Astrocyte (in vitro differentiated cells and primary cell): ENCODE measurements at regions not wholly inside any gene's neighbourhood (a gene's known extent, or its start where the extent isn't known, plus 50 kb on each side); places are given as distances from the start of the nearest gene placed in this dataset.

ENCODE experiments used
- DNase-seq: peaks from one replicate; pipeline ENCODE4 v3.0.0-alpha.2; 2010; ENCODE audit warnings: low read depth
- FAIRE-seq: peaks from 2 replicates; lab custom pipeline; 2011; peaks lifted over from hg19 to GRCh38; lab: Jason Lieb, UNC
- H2AFZ ChIP-seq: 2 replicates; pipeline ENCODE4 v1.6.0; 2012; ENCODE audit warnings: low read depth, low read length, inconsistent platforms
- H3K27ac ChIP-seq: 2 replicates; pipeline ENCODE4 v1.5.1; 2011; ENCODE audit warnings: low read depth, low read length, inconsistent platforms
- H3K27me3 ChIP-seq: 2 replicates; pipeline ENCODE4 v1.6.0; 2011; ENCODE audit warnings: low read length, inconsistent platforms; ENCODE audit not compliant: insufficient read depth
- H3K36me3 ChIP-seq: 2 replicates; pipeline ENCODE4 v1.5.1; 2011; ENCODE audit warnings: low read length, inconsistent platforms; ENCODE audit not compliant: insufficient read depth
- H3K4me1 ChIP-seq: 2 replicates; pipeline ENCODE4 v1.5.1; 2011; ENCODE audit warnings: low read length, inconsistent platforms; ENCODE audit not compliant: insufficient read depth
- H3K4me2 ChIP-seq: 2 replicates; pipeline ENCODE4 v1.6.0; 2012; ENCODE audit warnings: low read length, inconsistent platforms
- H3K4me3 ChIP-seq: 2 replicates; pipeline ENCODE4 v1.5.1; 2011; ENCODE audit warnings: low read depth, mild to moderate bottlenecking, low read length, inconsistent platforms; ENCODE audit not compliant: insufficient read depth
- H3K79me2 ChIP-seq: 2 replicates; pipeline ENCODE4 v1.6.0; 2012; ENCODE audit warnings: mild to moderate bottlenecking, low read length, inconsistent platforms; ENCODE audit not compliant: insufficient read depth
- H3K9ac ChIP-seq: 2 replicates; pipeline ENCODE4 v1.6.0; 2012; ENCODE audit warnings: mild to moderate bottlenecking, low read length, inconsistent platforms
- H3K9me3 ChIP-seq: 2 replicates; pipeline ENCODE4 v1.5.1; 2012; ENCODE audit warnings: low read depth, mild to moderate bottlenecking, low read length, inconsistent platforms; ENCODE audit not compliant: insufficient read depth
- H4K20me1 ChIP-seq: 2 replicates; pipeline ENCODE4 v1.6.0; 2012; ENCODE audit warnings: low read length, inconsistent platforms; ENCODE audit not compliant: insufficient read depth
- H3K27ac Mint-ChIP-seq: one replicate; pipeline ENCODE4 v1.8.0; 2021; ENCODE audit warnings: mild to moderate bottlenecking, mixed read lengths; ENCODE audit not compliant: unreplicated experiment
- H3K27me3 Mint-ChIP-seq: one replicate; pipeline ENCODE4 v1.8.0; 2021; ENCODE audit warnings: low read depth, mixed read lengths; ENCODE audit not compliant: unreplicated experiment
- H3K36me3 Mint-ChIP-seq: one replicate; pipeline ENCODE4 v1.8.0; 2021; ENCODE audit warnings: low read depth, mixed read lengths; ENCODE audit not compliant: unreplicated experiment
- H3K4me1 Mint-ChIP-seq: one replicate; pipeline ENCODE4 v1.8.0; 2021; ENCODE audit warnings: low read depth, mixed read lengths; ENCODE audit not compliant: unreplicated experiment
- H3K4me3 Mint-ChIP-seq: one replicate; pipeline ENCODE4 v1.8.0; 2021; ENCODE audit warnings: mild to moderate bottlenecking, moderate library complexity, mixed read lengths; ENCODE audit not compliant: unreplicated experiment
- H3K9me3 Mint-ChIP-seq: one replicate; pipeline ENCODE4 v1.8.0; 2021; ENCODE audit warnings: mild to moderate bottlenecking, mixed read lengths; ENCODE audit not compliant: unreplicated experiment
- EZH2 ChIP-seq: IDR thresholded peaks from 2 replicates; pipeline ENCODE4 v1.6.1; 2012; ENCODE audit warnings: mild to moderate bottlenecking, low read length, inconsistent platforms; ENCODE audit not compliant: insufficient read depth
- TF ChIP-seq, protein P1 (sequence below): IDR thresholded peaks from 2 replicates; pipeline ENCODE4 v1.5.1; 2011; ENCODE audit warnings: low read depth, mild to moderate bottlenecking, inconsistent platforms, low read length, moderate library complexity; ENCODE audit not compliant: insufficient read depth

DNA sequence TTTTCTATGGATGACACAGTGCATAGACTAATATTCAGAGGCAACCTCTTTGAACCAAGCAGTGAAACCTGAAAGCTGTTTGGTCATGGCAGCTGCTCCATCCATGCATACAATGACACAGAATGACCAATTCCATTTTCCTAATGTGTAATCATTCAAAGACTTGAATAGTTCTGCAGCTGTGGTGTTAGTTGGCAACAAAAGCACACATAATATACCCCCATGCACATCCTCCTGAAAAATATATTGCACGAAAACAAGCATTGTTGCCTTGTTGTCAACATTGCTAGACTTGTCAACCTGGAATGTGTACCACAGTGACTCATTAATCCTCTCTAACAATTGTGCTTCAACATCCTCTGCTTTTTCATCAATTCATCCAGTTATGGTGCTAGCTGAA is 71.0 kb upstream of the SEMA6A start:
- H3K4me1 ChIP-seq = no peaks in the 10 kb centered on the region
- H3K27ac ChIP-seq = no peak overlapping the region
- TF ChIP-seq, protein P1, sequence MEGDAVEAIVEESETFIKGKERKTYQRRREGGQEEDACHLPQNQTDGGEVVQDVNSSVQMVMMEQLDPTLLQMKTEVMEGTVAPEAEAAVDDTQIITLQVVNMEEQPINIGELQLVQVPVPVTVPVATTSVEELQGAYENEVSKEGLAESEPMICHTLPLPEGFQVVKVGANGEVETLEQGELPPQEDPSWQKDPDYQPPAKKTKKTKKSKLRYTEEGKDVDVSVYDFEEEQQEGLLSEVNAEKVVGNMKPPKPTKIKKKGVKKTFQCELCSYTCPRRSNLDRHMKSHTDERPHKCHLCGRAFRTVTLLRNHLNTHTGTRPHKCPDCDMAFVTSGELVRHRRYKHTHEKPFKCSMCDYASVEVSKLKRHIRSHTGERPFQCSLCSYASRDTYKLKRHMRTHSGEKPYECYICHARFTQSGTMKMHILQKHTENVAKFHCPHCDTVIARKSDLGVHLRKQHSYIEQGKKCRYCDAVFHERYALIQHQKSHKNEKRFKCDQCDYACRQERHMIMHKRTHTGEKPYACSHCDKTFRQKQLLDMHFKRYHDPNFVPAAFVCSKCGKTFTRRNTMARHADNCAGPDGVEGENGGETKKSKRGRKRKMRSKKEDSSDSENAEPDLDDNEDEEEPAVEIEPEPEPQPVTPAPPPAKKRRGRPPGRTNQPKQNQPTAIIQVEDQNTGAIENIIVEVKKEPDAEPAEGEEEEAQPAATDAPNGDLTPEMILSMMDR = no peak
- no peak for TF ChIP-seq EZH2
- Mint-ChIP-seq H3K36me3 (no peaks in the 10 kb centered on the region), H3K27ac (no peak overlapping the region), H3K27me3 (no peaks in the 10 kb centered on the region), H3K4me1 (no peaks in the 10 kb centered on the region), H3K4me3 (no peak overlapping the region), H3K9me3 (no peaks in the 10 kb centered on the region)
- no peak overlapping the region for H3K4me2 ChIP-seq
- DNase-seq (no peak), FAIRE-seq (no peak)
- no peaks in the 10 kb centered on the region for H3K36me3 ChIP-seq
- no peaks in the 10 kb centered on the region for H3K79me2 ChIP-seq
- H3K9me3 ChIP-seq = no peaks in the 10 kb centered on the region
- no peak overlapping the region for H3K9ac ChIP-seq
- H3K27me3 ChIP-seq = no peaks in the 10 kb centered on the region
- no peak overlapping the region for H3K4me3 ChIP-seq
- H4K20me1 ChIP-seq = no peaks in the 10 kb centered on the region
- no peak overlapping the region for H2AFZ ChIP-seq

- TF ChIP-seq, protein P1 = no peak
- no peak for TF ChIP-seq EZH2
- DNase-seq = no peak
- Mint-ChIP-seq H3K4me3 (no peak overlapping the region), H3K9me3 (no peaks in the 10 kb centered on the region), H3K36me3 (no peaks in the 10 kb centered on the region), H3K27ac (no peak overlapping the region), H3K27me3 (no peaks in the 10 kb centered on the region), H3K4me1 (no peaks in the 10 kb centered on the region)
- Histone ChIP-seq H3K36me3 (no peaks in the 10 kb centered on the region), H2AFZ (no peak overlapping the region), H3K27ac (no peak overlapping the region), H3K4me3 (no peak overlapping the region), H3K4me2 (no peak overlapping the region), H3K9me3 (no peaks in the 10 kb centered on the region), H4K20me1 (no peaks in the 10 kb centered on the region), H3K79me2 (no peaks in the 10 kb centered on the region), H3K27me3 (no peaks in the 10 kb centered on the region), H3K4me1 (no peaks in the 10 kb centered on the region), H3K9ac (no peak overlapping the region)
- FAIRE-seq = no peak
Measured at GRCh38 chr5:116640236-116640635, 65.6 kb upstream of the SEMA6A start.

DNA sequence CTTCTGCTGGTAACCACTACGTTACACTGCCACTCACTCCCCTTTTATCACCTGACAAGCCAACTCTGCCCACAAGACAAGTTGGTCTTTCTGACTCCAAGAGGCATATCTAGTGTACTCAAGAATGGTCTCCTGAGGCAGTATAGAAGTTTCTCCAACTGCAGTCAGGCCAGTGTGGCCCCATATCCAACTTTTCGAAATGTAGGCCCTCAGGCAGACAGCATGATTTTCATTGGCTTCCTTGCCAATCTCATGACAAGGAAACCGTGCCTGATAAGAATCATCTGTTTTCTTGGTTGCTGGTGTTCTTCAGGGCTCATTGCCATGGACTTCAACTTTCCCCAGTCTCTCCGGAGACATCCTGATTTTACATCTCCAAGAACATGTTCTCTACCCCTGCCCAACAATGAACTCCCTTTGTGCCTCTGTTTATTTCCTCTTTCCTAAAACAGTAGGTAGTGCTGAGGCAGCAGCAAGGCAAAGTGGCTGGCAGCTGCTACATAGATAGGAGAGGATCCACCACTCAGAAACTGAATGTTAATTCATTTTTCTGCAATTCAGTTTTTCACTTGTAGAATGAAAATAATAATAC is 62.6 kb upstream of the SEMA6A start:
- Mint-ChIP-seq H3K27ac (no peak overlapping the region), H3K9me3 (no peaks in the 10 kb centered on the region), H3K36me3 (no peaks in the 10 kb centered on the region), H3K4me1 (no peaks in the 10 kb centered on the region), H3K4me3 (no peak overlapping the region), H3K27me3 (no peaks in the 10 kb centered on the region)
- H3K4me3 ChIP-seq = no peak overlapping the region
- H4K20me1 ChIP-seq = no peaks in the 10 kb centered on the region
- DNase-seq (no peak), FAIRE-seq (no peak)
- H3K27me3 ChIP-seq = no peaks in the 10 kb centered on the region
- H2AFZ ChIP-seq = no peak overlapping the region
- H3K36me3 ChIP-seq = no peaks in the 10 kb centered on the region
- no peaks in the 10 kb centered on the region for H3K9me3 ChIP-seq
- H3K27ac ChIP-seq = no peak overlapping the region
- no peak overlapping the region for H3K9ac ChIP-seq
- no peak overlapping the region for H3K4me2 ChIP-seq
- no peaks in the 10 kb centered on the region for H3K4me1 ChIP-seq
- no peak for TF ChIP-seq EZH2
- TF ChIP-seq, protein P1 = no peak
- no peaks in the 10 kb centered on the region for H3K79me2 ChIP-seq
